CD4-positive, CD25-positive, alpha-beta regulatory T cell (primary cell): ENCODE measurements at regions not wholly inside any gene's neighbourhood (a gene's known extent, or its start where the extent isn't known, plus 50 kb on each side); places are given as distances from the start of the nearest gene placed in this dataset.
A peak's percentile ranks its signal among the peaks of the same experiment; 100 is the strongest.

ENCODE experiments used
- ATAC-seq, 2 donors: fragments of 150-1000 bp; cut with Tn5 transposase; one replicate each; pipeline ENCODE4 v1.10.0; 2021; ENCODE audit warnings: low read depth in 2 of 2, moderate number of reproducible peaks in 2 of 2, moderate library complexity in 1 of 2
- DNase-seq, 3 donors: peaks; one replicate each; pipeline versions ENCODE4 v3.0.0 to v3.0.0-alpha.2; 2012 to 2022; ENCODE audit warnings: mixed read lengths in 1 of 3
- H3K27ac ChIP-seq: one replicate; pipeline ENCODE4 v1.7.0; 2013; ENCODE audit warnings: mild to moderate bottlenecking, low read length; ENCODE audit not compliant: insufficient read depth, poor library complexity, severe bottlenecking
- H3K27me3 ChIP-seq: one replicate; pipeline ENCODE4 v1.7.0; 2013; ENCODE audit warnings: low read length; ENCODE audit not compliant: control insufficient read depth, insufficient read depth
- H3K36me3 ChIP-seq: one replicate; pipeline ENCODE4 v1.7.0; 2013; ENCODE audit warnings: mild to moderate bottlenecking, low read length, moderate library complexity; ENCODE audit not compliant: control insufficient read depth, insufficient read depth
- H3K4me1 ChIP-seq: 2 replicates; pipeline ENCODE4 v1.7.0; 2013; ENCODE audit warnings: mild to moderate bottlenecking, low read length; ENCODE audit not compliant: insufficient read depth, control insufficient read depth, poor library complexity, severe bottlenecking
- H3K4me3 ChIP-seq: one replicate; pipeline ENCODE4 v1.7.0; 2013; ENCODE audit warnings: low read depth, mild to moderate bottlenecking, low read length, moderate library complexity
- H3K9me3 ChIP-seq, 2 experiments: 1 replicate in 1 of 2; 2 replicates in 1 of 2; pipeline ENCODE4 v1.7.0; 2013; ENCODE audit warnings: low read length in 2 of 2, mild to moderate bottlenecking in 1 of 2, moderate library complexity in 1 of 2; ENCODE audit not compliant: control insufficient read depth in 2 of 2
- H3K27ac Mint-ChIP-seq, 3 donors: one replicate each; pipeline ENCODE4 v1.8.0; 2020 to 2022; ENCODE audit warnings: mild to moderate bottlenecking in 3 of 3, mixed read lengths in 3 of 3, moderate library complexity in 2 of 3
- H3K27me3 Mint-ChIP-seq: one replicate; pipeline ENCODE4 v1.8.0; 2022; ENCODE audit warnings: mild to moderate bottlenecking, mixed read lengths
- H3K36me3 Mint-ChIP-seq: one replicate; pipeline ENCODE4 v1.8.0; 2020; ENCODE audit warnings: mixed read lengths
- H3K4me1 Mint-ChIP-seq, 4 donors: one replicate each; pipeline ENCODE4 v1.8.0; 2020 to 2022; ENCODE audit warnings: mixed read lengths in 4 of 4, mild to moderate bottlenecking in 1 of 4
- H3K4me3 Mint-ChIP-seq, 4 donors: one replicate each; pipeline ENCODE4 v1.8.0; 2020 to 2022; ENCODE audit warnings: mild to moderate bottlenecking in 4 of 4, mixed read lengths in 4 of 4, moderate library complexity in 3 of 4
- H3K9me3 Mint-ChIP-seq, 7 donors: one replicate each; pipeline ENCODE4 v1.8.0; 2020 to 2022; ENCODE audit warnings: mixed read lengths in 7 of 7, mild to moderate bottlenecking in 3 of 7, moderate library complexity in 2 of 7

- Mint-ChIP-seq H3K9me3 (peaks cover 0 to 4% (median 0%) of the 10 kb centered on the region in 7 donors), H3K4me3 (no peak overlapping the region), H3K36me3 (no peaks in the 10 kb centered on the region), H3K27me3 (peaks cover 7% of the 10 kb centered on the region), H3K4me1 (no peaks in the 10 kb centered on the region), H3K27ac (no peak overlapping the region)
- H3K4me1 ChIP-seq = no peaks in the 10 kb centered on the region
- H3K4me3 ChIP-seq = no peak overlapping the region
- H3K27me3 ChIP-seq = peaks cover 10% of the 10 kb centered on the region
- peaks cover 0 to 4% of the 10 kb centered on the region in 2 experiments for H3K9me3 ChIP-seq
- no peaks in the 10 kb centered on the region for H3K36me3 ChIP-seq
- no peak for ATAC-seq
- DNase-seq = no peak
- H3K27ac ChIP-seq = no peak overlapping the region
Observed at GRCh38 chr11:59302991-59303390, 55.7 kb upstream of the OR5AN1 start.

DNA sequence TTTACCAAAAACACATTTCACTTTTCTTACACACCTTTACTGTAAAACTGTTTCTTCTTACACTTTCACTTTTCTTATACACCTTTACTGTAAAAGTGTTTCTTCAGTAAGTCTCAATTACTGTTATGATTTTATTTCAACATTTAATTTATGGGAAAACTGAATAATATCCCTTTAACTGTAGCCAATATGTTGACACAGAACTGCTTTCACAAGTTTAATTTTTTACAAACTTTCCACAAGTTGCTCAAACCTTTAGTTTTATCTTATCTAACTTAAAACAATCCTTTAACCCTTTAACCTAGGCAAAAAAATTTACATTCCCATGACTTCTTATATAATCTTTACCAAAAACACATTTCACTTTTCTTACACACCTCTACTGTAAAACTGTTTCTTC lies 63.3 kb upstream of the OR5AN1 start:
- no peak overlapping the region for H3K27ac ChIP-seq
- no peak overlapping the region for H3K4me3 ChIP-seq
- H3K4me1 ChIP-seq = no peaks in the 10 kb centered on the region
- Mint-ChIP-seq H3K4me1 (no peaks in the 10 kb centered on the region), H3K36me3 (no peaks in the 10 kb centered on the region), H3K4me3 (no peak overlapping the region), H3K9me3 (peaks cover 0 to 2% (median 1%) of the 10 kb centered on the region in 7 donors), H3K27ac (no peak overlapping the region), H3K27me3 (peaks cover 5% of the 10 kb centered on the region)
- DNase-seq (no peak), ATAC-seq (no peak)
- no peaks in the 10 kb centered on the region for H3K9me3 ChIP-seq
- H3K27me3 ChIP-seq = peaks cover 5% of the 10 kb centered on the region
- no peaks in the 10 kb centered on the region for H3K36me3 ChIP-seq

DNA sequence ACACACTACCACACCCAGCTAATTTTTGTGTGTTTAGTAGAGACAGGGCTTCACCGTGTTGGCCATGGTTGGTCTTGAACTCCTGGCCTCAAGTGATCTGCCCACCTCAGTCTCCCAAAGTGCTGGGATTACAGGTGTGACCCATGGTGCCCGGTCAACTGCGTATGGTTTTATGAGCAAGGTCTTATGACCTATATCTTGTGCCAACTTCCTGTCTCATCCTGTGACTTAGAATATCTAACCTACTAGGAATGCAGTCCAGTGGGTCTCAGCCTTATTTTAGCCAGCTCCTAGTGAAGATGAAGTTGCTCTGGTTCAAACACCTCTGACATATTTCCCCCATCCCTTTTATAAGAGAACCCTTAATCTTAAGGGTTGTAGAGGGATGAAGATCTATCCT lies 66.1 kb upstream of the OR5AN1 start:
- Histone ChIP-seq H3K4me3 (no peak overlapping the region), H3K27ac (no peak overlapping the region), H3K27me3 (no peaks in the 10 kb centered on the region), H3K9me3 (no peaks in the 10 kb centered on the region), H3K4me1 (no peaks in the 10 kb centered on the region), H3K36me3 (no peaks in the 10 kb centered on the region)
- DNase-seq = no peak
- Mint-ChIP-seq H3K4me3 (no peak overlapping the region), H3K4me1 (no peaks in the 10 kb centered on the region), H3K27ac (no peak overlapping the region), H3K36me3 (no peaks in the 10 kb centered on the region), H3K9me3 (peaks cover 0 to 2% (median 0%) of the 10 kb centered on the region in 7 donors), H3K27me3 (peaks cover 8% of the 10 kb centered on the region)
- ATAC-seq = no peak

- H3K27ac ChIP-seq = no peak overlapping the region
- H3K9me3 ChIP-seq = no peaks in the 10 kb centered on the region
- no peaks in the 10 kb centered on the region for H3K4me1 Mint-ChIP-seq
- H3K4me3 Mint-ChIP-seq = no peak overlapping the region
- no peaks in the 10 kb centered on the region for H3K36me3 ChIP-seq
- H3K9me3 Mint-ChIP-seq = peaks cover 0 to 2% (median 0%) of the 10 kb centered on the region in 7 donors
- ATAC-seq (no peak), DNase-seq (no peak)
- H3K27me3 ChIP-seq = no peaks in the 10 kb centered on the region
- peaks cover 8% of the 10 kb centered on the region for H3K27me3 Mint-ChIP-seq
- no peak overlapping the region for H3K4me3 ChIP-seq
- no peak overlapping the region for H3K27ac Mint-ChIP-seq
- H3K36me3 Mint-ChIP-seq = no peaks in the 10 kb centered on the region
- H3K4me1 ChIP-seq = no peaks in the 10 kb centered on the region
Observed at GRCh38 chr11:59291228-59291627, 67.5 kb upstream of the OR5AN1 start.

DNA sequence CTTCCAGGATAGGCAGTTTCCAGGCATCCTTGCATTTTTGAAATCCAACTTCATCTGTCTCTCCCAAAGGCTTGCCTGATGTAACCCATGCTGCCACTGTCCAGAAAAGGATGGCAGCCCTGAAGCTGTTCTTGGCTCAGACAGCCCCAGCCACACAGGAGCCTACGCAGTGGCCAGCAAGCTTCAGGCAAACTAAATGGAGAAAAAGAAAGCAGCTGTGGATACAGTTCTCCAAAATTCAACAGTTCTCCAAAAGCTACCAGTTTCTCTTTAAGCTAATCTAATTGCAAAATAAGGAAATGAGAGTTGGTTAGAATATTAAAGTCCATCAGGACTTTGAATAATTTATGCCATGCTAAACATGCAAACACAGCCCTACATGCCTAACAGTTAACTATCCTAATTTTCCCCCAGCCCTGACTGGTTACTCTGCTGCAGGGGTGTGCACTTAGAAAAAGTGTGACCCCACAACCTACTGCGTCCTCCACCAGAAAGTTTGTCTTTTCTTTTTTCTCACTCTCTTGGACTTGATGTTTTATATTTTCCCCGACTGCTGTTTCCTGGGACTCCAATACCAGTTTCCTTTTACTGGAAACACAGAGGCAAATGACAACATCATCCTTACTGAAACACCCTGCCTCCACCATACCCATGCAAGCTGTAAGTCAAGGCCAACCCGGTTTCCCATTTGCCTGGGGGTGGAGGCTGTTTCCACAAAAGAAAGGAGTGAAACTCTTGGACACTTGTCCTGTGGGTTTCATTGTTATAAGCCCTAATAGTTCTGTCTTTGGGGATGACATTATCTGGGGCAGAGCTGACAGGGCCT lies 69.1 kb upstream of the OR5AN1 start:
- H3K27me3 ChIP-seq = no peaks in the 10 kb centered on the region
- ATAC-seq (no peak), DNase-seq (no peak)
- Mint-ChIP-seq H3K27ac (no peak overlapping the region), H3K27me3 (peaks cover 4% of the 10 kb centered on the region), H3K9me3 (peaks cover 0 to 2% (median 0%) of the 10 kb centered on the region in 7 donors), H3K4me3 (no peak overlapping the region), H3K4me1 (peaks cover 0 to 2% (median 1%) of the 10 kb centered on the region in 4 donors), H3K36me3 (no peaks in the 10 kb centered on the region)
- H3K36me3 ChIP-seq = no peaks in the 10 kb centered on the region
- no peak overlapping the region for H3K4me3 ChIP-seq
- H3K4me1 ChIP-seq = no peaks in the 10 kb centered on the region
- no peaks in the 10 kb centered on the region for H3K9me3 ChIP-seq
- H3K27ac ChIP-seq = no peak overlapping the region

GRCh38 chr11:59285716-59286260 lies 72.9 kb upstream of the OR5AN1 start:
- Histone ChIP-seq H3K4me1 (peaks cover 3% of the 10 kb centered on the region), H3K27me3 (no peaks in the 10 kb centered on the region), H3K36me3 (no peaks in the 10 kb centered on the region), H3K27ac (no peak overlapping the region), H3K9me3 (no peaks in the 10 kb centered on the region), H3K4me3 (no peak overlapping the region)
- Mint-ChIP-seq H3K4me3 (no peak overlapping the region), H3K36me3 (no peaks in the 10 kb centered on the region), H3K27ac (no peak overlapping the region), H3K27me3 (peaks cover 4% of the 10 kb centered on the region), H3K9me3 (no peaks in the 10 kb centered on the region), H3K4me1 (peaks cover 0 to 10% (median 7%) of the 10 kb centered on the region in 4 donors)
- ATAC-seq = no peak
- DNase-seq = no peak

DNA sequence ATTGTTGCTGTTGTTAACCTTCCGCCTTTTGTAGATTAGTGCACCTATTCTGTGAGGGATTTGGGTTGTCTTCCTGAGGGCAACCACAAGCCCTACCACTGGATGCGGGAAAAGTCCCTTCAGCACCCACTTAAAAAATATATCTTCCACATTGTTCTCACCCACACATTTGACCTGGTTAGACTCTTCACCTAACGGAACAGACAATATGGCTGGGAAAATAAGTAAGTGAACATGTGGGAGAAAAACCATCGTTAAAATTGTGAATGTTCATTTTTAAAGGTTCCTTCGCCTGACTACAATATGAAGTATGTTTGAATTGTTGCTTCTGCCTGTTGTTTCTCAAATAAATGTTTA lies 72.0 kb upstream of the MPEG1 start:
- Mint-ChIP-seq H3K36me3 (no peaks in the 10 kb centered on the region), H3K4me3 (no peak overlapping the region), H3K27me3 (no peaks in the 10 kb centered on the region), H3K27ac (no peak overlapping the region), H3K4me1 (peaks cover 0 to 10% (median 7%) of the 10 kb centered on the region in 4 donors), H3K9me3 (peaks cover 0 to 5% (median 0%) of the 10 kb centered on the region in 7 donors)
- peaks cover 3% of the 10 kb centered on the region for H3K4me1 ChIP-seq
- no peaks in the 10 kb centered on the region for H3K27me3 ChIP-seq
- no peaks in the 10 kb centered on the region for H3K9me3 ChIP-seq
- no peaks in the 10 kb centered on the region for H3K36me3 ChIP-seq
- no peak for DNase-seq
- H3K27ac ChIP-seq = no peak overlapping the region
- H3K4me3 ChIP-seq = peak overlapping the region; percentile 61
- ATAC-seq = no peak
